ENCODE measurements at regions not wholly inside any gene's neighbourhood (a gene's known extent, or its start where the extent isn't known, plus 50 kb on each side); places are given as distances from the start of the nearest gene placed in this dataset.

DNA sequence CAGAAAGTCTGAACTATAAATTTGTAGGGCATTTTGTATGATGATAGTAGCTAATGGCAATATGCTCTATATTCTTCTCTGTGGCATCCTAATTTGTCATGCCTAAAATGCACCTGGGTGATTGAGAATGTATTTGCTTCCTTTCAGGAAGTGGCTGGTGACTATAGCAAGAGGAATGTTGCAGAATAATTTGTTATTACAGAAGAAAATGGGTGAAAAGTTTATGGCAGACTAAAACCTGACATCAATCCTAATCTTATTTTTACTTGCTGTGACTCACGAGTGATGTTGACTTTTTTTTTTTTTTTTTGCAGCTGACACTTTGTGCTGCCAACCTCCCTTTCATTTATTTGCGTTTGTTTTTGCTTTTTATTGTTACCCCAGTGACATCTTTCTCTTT, 141.1 kb downstream of the MSL3 start:
- TF ChIP-seq, protein P1, sequence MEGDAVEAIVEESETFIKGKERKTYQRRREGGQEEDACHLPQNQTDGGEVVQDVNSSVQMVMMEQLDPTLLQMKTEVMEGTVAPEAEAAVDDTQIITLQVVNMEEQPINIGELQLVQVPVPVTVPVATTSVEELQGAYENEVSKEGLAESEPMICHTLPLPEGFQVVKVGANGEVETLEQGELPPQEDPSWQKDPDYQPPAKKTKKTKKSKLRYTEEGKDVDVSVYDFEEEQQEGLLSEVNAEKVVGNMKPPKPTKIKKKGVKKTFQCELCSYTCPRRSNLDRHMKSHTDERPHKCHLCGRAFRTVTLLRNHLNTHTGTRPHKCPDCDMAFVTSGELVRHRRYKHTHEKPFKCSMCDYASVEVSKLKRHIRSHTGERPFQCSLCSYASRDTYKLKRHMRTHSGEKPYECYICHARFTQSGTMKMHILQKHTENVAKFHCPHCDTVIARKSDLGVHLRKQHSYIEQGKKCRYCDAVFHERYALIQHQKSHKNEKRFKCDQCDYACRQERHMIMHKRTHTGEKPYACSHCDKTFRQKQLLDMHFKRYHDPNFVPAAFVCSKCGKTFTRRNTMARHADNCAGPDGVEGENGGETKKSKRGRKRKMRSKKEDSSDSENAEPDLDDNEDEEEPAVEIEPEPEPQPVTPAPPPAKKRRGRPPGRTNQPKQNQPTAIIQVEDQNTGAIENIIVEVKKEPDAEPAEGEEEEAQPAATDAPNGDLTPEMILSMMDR (conservative IDR thresholded peaks at IDR 0.05; ENCODE audit: low read depth, low read length), result no peak
- TF ChIP-seq EZH2 (IDR thresholded peaks at IDR 0.05; ENCODE audit: borderline replicate concordance, low read depth, low read length, poor library complexity, severe bottlenecking), result no peak
